Trophoblast cell (in vitro differentiated cells and primary cell): ENCODE measurements at regions not wholly inside any gene's neighbourhood (a gene's known extent, or its start where the extent isn't known, plus 50 kb on each side); places are given as distances from the start of the nearest gene placed in this dataset.

ENCODE experiments used
- DNase-seq, 2 donors: peaks; one replicate each; pipeline ENCODE4 v3.0.0-alpha.2; 2016
- H2AFZ ChIP-seq: 2 replicates; pipeline ENCODE4 v1.6.1; 2013; ENCODE audit warnings: low read length, moderate library complexity, mild to moderate bottlenecking; ENCODE audit not compliant: insufficient read depth, poor library complexity
- H2AK5ac ChIP-seq: 2 replicates; pipeline ENCODE4 v1.6.1; 2013; ENCODE audit warnings: mild to moderate bottlenecking, low read length
- H2BK120ac ChIP-seq: 2 replicates; pipeline ENCODE4 v1.6.1; 2013; ENCODE audit warnings: low read length, mild to moderate bottlenecking, moderate library complexity; ENCODE audit not compliant: insufficient read depth, poor library complexity
- H2BK12ac ChIP-seq: 2 replicates; pipeline ENCODE4 v1.6.1; 2013; ENCODE audit warnings: mild to moderate bottlenecking, low read length, moderate library complexity
- H2BK5ac ChIP-seq: 2 replicates; pipeline ENCODE4 v1.6.1; 2013; ENCODE audit warnings: low read length, low read depth, moderate library complexity, mild to moderate bottlenecking; ENCODE audit not compliant: poor library complexity
- H3K14ac ChIP-seq: 2 replicates; pipeline ENCODE4 v1.6.1; 2013; ENCODE audit warnings: mild to moderate bottlenecking, low read length
- H3K18ac ChIP-seq: 2 replicates; pipeline ENCODE4 v1.6.1; 2013; ENCODE audit warnings: mild to moderate bottlenecking, low read length
- H3K23ac ChIP-seq: 2 replicates; pipeline ENCODE4 v1.6.1; 2013; ENCODE audit warnings: low read length
- H3K27ac ChIP-seq: 2 replicates; pipeline ENCODE4 v1.5.1; 2013; ENCODE audit warnings: low read depth, mild to moderate bottlenecking, inconsistent platforms, low read length, moderate library complexity
- H3K27me3 ChIP-seq: 2 replicates; pipeline ENCODE4 v1.6.1; 2013; ENCODE audit warnings: inconsistent platforms, mild to moderate bottlenecking, low read length, moderate library complexity; ENCODE audit not compliant: insufficient read depth
- H3K36me3 ChIP-seq, 2 experiments: 1 replicate in 1 of 2; 2 replicates in 1 of 2; pipeline ENCODE4 v1.6.1; 2013; ENCODE audit warnings: low read length in 2 of 2, mild to moderate bottlenecking in 2 of 2, moderate library complexity in 1 of 2; ENCODE audit not compliant: insufficient read depth in 2 of 2, control insufficient read depth in 1 of 2
- H3K4ac ChIP-seq: 2 replicates; pipeline ENCODE4 v1.6.1; 2013; ENCODE audit warnings: low read depth, mild to moderate bottlenecking, low read length, moderate library complexity
- H3K4me1 ChIP-seq, 2 experiments: 1 replicate in 1 of 2; 2 replicates in 1 of 2; pipeline ENCODE4 v1.6.1; 2013; ENCODE audit warnings: low read length in 2 of 2, mild to moderate bottlenecking in 2 of 2, moderate library complexity in 1 of 2; ENCODE audit not compliant: insufficient read depth in 2 of 2, control insufficient read depth in 1 of 2
- H3K4me2 ChIP-seq: 2 replicates; pipeline ENCODE4 v1.6.1; 2013; ENCODE audit warnings: inconsistent platforms, mild to moderate bottlenecking, low read length, moderate library complexity
- H3K4me3 ChIP-seq: 2 replicates; pipeline ENCODE4 v1.5.1; 2013; ENCODE audit warnings: mild to moderate bottlenecking, low read depth, low read length, inconsistent platforms
- H3K79me1 ChIP-seq: one replicate; pipeline ENCODE4 v1.6.1; 2013; ENCODE audit warnings: low read length
- H3K79me2 ChIP-seq: 2 replicates; pipeline ENCODE4 v1.6.1; 2013; ENCODE audit warnings: low read length, mild to moderate bottlenecking; ENCODE audit not compliant: control insufficient read depth, insufficient read depth, poor library complexity
- H3K9ac ChIP-seq: 2 replicates; pipeline ENCODE4 v1.6.1; 2013; ENCODE audit warnings: mild to moderate bottlenecking, low read length
- H3K9me3 ChIP-seq: 2 replicates; pipeline ENCODE4 v1.6.1; 2013; ENCODE audit warnings: low read depth, mild to moderate bottlenecking, control low read depth, inconsistent platforms, low read length; ENCODE audit not compliant: insufficient read depth
- H4K12ac ChIP-seq: 2 replicates; pipeline ENCODE4 v1.6.1; 2013; ENCODE audit warnings: low read depth, mild to moderate bottlenecking, low read length, moderate library complexity
- H4K8ac ChIP-seq: 2 replicates; pipeline ENCODE4 v1.6.1; 2013; ENCODE audit warnings: low read depth, mild to moderate bottlenecking, low read length, moderate library complexity
- H4K91ac ChIP-seq: one replicate; pipeline ENCODE4 v1.6.1; 2013; ENCODE audit warnings: low read depth, mild to moderate bottlenecking, low read length, moderate library complexity
- WGBS: extraction: QIAGEN DNeasy Blood & Tissue Kit; methylation state at CpG from one replicate; pipeline ENCODE4 v1.1.7; 2013; ENCODE audit warnings: missing lambda C conversion rate; ENCODE audit not compliant: insufficient read length, insufficient coverage; ENCODE audit errors: extremely low coverage; 5-methylcytosine and 5-hydroxymethylcytosine counted together

GRCh38 chr5:3659907-3660306, 64.3 kb downstream of the IRX1 start:
- Histone ChIP-seq H2BK120ac (no peak overlapping the region), H3K14ac (no peak overlapping the region), H2AK5ac (no peak overlapping the region), H4K8ac (no peak overlapping the region), H3K4ac (no peak overlapping the region), H3K4me1 (no peaks in the 10 kb centered on the region), H3K27ac (no peak overlapping the region), H2BK5ac (no peak overlapping the region), H3K4me3 (no peak overlapping the region), H3K23ac (peak overlapping the region; percentile 2), H3K36me3 (no peaks in the 10 kb centered on the region), H4K91ac (no peak overlapping the region), H3K79me1 (no peaks in the 10 kb centered on the region), H3K18ac (no peak overlapping the region), H4K12ac (no peak overlapping the region), H2BK12ac (no peak overlapping the region), H3K4me2 (no peak overlapping the region), H3K27me3 (no peaks in the 10 kb centered on the region), H3K9ac (no peak overlapping the region), H3K79me2 (no peaks in the 10 kb centered on the region), H2AFZ (no peak overlapping the region), H3K9me3 (peaks cover 3% of the 10 kb centered on the region)
- no peak for DNase-seq
- WGBS = no CpG with 5 or more reads among the region's 8 CpGs

DNA sequence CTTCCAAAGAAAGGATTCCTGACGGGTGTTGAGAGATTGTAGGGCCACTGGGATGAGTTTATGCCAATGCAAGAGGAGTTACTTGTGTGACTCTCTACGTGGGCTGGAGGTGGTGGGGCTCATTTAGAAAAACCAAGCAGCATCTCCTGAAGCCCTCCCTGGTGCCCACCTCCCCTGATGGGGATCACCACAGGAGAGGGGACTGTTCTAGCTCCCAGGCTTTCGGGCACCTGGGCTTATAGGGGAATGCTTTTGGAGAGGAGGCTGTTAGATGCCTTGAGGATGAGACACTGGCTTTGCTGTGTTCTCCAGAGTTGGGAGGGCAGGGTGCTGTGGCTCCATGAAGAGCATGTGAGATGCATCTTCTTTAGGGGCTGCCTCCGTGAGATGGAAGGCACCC, 65.0 kb downstream of the IRX1 start:
- Histone ChIP-seq H3K4ac (no peak overlapping the region), H3K36me3 (no peaks in the 10 kb centered on the region), H2AFZ (no peak overlapping the region), H3K18ac (no peak overlapping the region), H3K9me3 (peaks cover 3% of the 10 kb centered on the region), H3K27ac (no peak overlapping the region), H3K27me3 (no peaks in the 10 kb centered on the region), H3K4me3 (no peak overlapping the region), H4K12ac (no peak overlapping the region), H2BK120ac (no peak overlapping the region), H2BK12ac (no peak overlapping the region), H3K23ac (no peak overlapping the region), H2AK5ac (no peak overlapping the region), H3K79me1 (no peaks in the 10 kb centered on the region), H4K91ac (no peak overlapping the region), H2BK5ac (no peak overlapping the region), H3K4me1 (no peaks in the 10 kb centered on the region), H3K79me2 (no peaks in the 10 kb centered on the region), H4K8ac (no peak overlapping the region), H3K4me2 (no peak overlapping the region), H3K14ac (no peak overlapping the region), H3K9ac (no peak overlapping the region)
- no CpG with 5 or more reads among the region's 4 CpGs for WGBS
- no peak for DNase-seq

- no peaks in the 10 kb centered on the region for H3K36me3 ChIP-seq
- H3K14ac ChIP-seq = no peak overlapping the region
- no peak overlapping the region for H2BK12ac ChIP-seq
- H4K12ac ChIP-seq = no peak overlapping the region
- no peak overlapping the region for H2AFZ ChIP-seq
- H2BK120ac ChIP-seq = no peak overlapping the region
- H2BK5ac ChIP-seq = no peak overlapping the region
- H4K8ac ChIP-seq = no peak overlapping the region
- H3K27ac ChIP-seq = no peak overlapping the region
- H3K18ac ChIP-seq = no peak overlapping the region
- no peak overlapping the region for H4K91ac ChIP-seq
- no peak overlapping the region for H3K4me3 ChIP-seq
- H3K23ac ChIP-seq = no peak overlapping the region
- no peaks in the 10 kb centered on the region for H3K79me1 ChIP-seq
- no peak overlapping the region for H3K4me2 ChIP-seq
- WGBS = no CpG with 5 or more reads among the region's 4 CpGs
- peaks cover 3% of the 10 kb centered on the region for H3K9me3 ChIP-seq
- H3K27me3 ChIP-seq = no peaks in the 10 kb centered on the region
- H3K4ac ChIP-seq = no peak overlapping the region
- no peaks in the 10 kb centered on the region for H3K4me1 ChIP-seq
- no peak overlapping the region for H3K9ac ChIP-seq
- DNase-seq = no peak
- H2AK5ac ChIP-seq = no peak overlapping the region
- no peaks in the 10 kb centered on the region for H3K79me2 ChIP-seq
These were observed 66.2 kb downstream of the IRX1 start for GRCh38 chr5:3661755-3662296.

- no peaks in the 10 kb centered on the region for H3K36me3 ChIP-seq
- H3K27ac ChIP-seq = no peak overlapping the region
- H3K4me3 ChIP-seq = no peak overlapping the region
- WGBS = no CpG with 5 or more reads among the region's 1 CpG
- H3K79me2 ChIP-seq = no peaks in the 10 kb centered on the region
- H2AFZ ChIP-seq = no peak overlapping the region
- H3K23ac ChIP-seq = no peak overlapping the region
- no peak overlapping the region for H3K9ac ChIP-seq
- no peak for DNase-seq
- no peak overlapping the region for H3K18ac ChIP-seq
- no peaks in the 10 kb centered on the region for H3K27me3 ChIP-seq
- H3K79me1 ChIP-seq = no peaks in the 10 kb centered on the region
- H2BK120ac ChIP-seq = no peak overlapping the region
- no peak overlapping the region for H2BK5ac ChIP-seq
- H4K12ac ChIP-seq = no peak overlapping the region
- H4K91ac ChIP-seq = no peak overlapping the region
- H4K8ac ChIP-seq = no peak overlapping the region
- H2AK5ac ChIP-seq = no peak overlapping the region
- no peak overlapping the region for H3K14ac ChIP-seq
- H2BK12ac ChIP-seq = no peak overlapping the region
- no peaks in the 10 kb centered on the region for H3K4me1 ChIP-seq
- H3K4ac ChIP-seq = no peak overlapping the region
- H3K9me3 ChIP-seq = peaks cover 3% of the 10 kb centered on the region
- H3K4me2 ChIP-seq = no peak overlapping the region
These were observed 66.7 kb downstream of the IRX1 start for GRCh38 chr5:3662344-3662743.
